ENCODE measurements at regions not wholly inside any gene's neighbourhood (a gene's known extent, or its start where the extent isn't known, plus 50 kb on each side); places are given as distances from the start of the nearest gene placed in this dataset.

DNA sequence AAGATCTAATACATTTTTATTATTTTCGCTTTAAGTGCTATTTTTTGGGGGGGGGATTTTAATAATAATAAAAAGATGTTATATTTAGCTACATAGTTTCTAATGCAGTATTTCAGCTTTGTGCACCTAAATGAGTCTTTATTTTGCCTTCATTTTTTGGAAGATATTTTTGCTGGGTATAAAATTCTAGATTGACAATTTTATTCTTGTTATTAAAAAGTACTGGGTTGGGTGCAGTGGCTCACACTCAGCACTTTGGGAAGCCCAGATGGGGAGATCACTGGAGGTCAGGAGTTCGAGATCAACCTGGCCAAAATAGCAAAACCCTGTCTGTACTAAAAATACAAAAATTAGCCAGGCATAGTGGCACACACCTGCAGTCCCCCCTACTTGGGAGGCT lies 173.6 kb downstream of the SLC15A5 start:
- H3F3A ChIP-seq (ENCODE audit: low read depth): no peaks in the 10 kb centered on the region
- no peaks in the 10 kb centered on the region for H3K27me3 ChIP-seq (ENCODE audit: insufficient read depth, low read length, poor library complexity, severe bottlenecking)
- no peak overlapping the region for H2AFZ ChIP-seq (ENCODE audit: low read length)
- H3K4me3 ChIP-seq (ENCODE audit: low read length, poor library complexity, severe bottlenecking): no peak overlapping the region
- no peaks in the 10 kb centered on the region for H3K4me1 ChIP-seq (ENCODE audit: insufficient read depth, low read length, poor library complexity, severe bottlenecking)
- H3K79me2 ChIP-seq (ENCODE audit: insufficient read depth, low read length): no peaks in the 10 kb centered on the region
- no peak overlapping the region for H3K9ac ChIP-seq (ENCODE audit: low read depth, low read length, poor library complexity, severe bottlenecking)
- H3K9me2 ChIP-seq (replicated peaks; ENCODE audit: low read depth, low read length): no peaks in the 10 kb centered on the region
- H4K20me1 ChIP-seq (ENCODE audit: insufficient read depth, low read length, poor library complexity, severe bottlenecking): no peaks in the 10 kb centered on the region
- no peak for TF ChIP-seq EZH2phosphoT487 (IDR thresholded peaks at IDR 0.05; ENCODE audit: borderline replicate concordance)
- TF ChIP-seq, protein P1, sequence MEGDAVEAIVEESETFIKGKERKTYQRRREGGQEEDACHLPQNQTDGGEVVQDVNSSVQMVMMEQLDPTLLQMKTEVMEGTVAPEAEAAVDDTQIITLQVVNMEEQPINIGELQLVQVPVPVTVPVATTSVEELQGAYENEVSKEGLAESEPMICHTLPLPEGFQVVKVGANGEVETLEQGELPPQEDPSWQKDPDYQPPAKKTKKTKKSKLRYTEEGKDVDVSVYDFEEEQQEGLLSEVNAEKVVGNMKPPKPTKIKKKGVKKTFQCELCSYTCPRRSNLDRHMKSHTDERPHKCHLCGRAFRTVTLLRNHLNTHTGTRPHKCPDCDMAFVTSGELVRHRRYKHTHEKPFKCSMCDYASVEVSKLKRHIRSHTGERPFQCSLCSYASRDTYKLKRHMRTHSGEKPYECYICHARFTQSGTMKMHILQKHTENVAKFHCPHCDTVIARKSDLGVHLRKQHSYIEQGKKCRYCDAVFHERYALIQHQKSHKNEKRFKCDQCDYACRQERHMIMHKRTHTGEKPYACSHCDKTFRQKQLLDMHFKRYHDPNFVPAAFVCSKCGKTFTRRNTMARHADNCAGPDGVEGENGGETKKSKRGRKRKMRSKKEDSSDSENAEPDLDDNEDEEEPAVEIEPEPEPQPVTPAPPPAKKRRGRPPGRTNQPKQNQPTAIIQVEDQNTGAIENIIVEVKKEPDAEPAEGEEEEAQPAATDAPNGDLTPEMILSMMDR (conservative IDR thresholded peaks at IDR 0.05; ENCODE audit: low read length): no peak
- no peak overlapping the region for H3K4me2 ChIP-seq (ENCODE audit: low read depth, low read length, poor library complexity, severe bottlenecking)
- no peaks in the 10 kb centered on the region for H3K36me3 ChIP-seq (ENCODE audit: insufficient read depth, low read length)
- H3K9me3 ChIP-seq (ENCODE audit: insufficient read depth, low read depth, low read length): 0 out of 2 replicates have a peak, but pooled peaks cover 9% of the 10 kb centered on the region

DNA sequence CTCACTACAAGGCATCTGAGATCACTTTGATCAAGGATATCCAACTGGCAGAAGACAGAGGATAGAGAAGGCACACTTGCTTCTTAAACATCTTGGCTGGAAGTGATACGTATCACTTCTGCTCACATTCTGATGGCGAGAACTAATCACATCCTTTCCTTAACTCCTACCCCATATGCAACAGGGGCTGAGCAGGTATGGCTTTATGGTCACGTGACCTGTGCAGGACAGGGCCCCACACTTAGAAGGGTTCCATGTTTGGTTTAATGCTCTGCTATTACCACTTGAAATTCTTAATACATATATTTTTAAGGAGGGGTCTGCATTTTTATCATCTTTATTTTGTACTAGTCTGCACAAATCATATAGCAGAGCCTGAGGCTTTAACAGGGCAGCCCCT lies 177.3 kb downstream of the SLC15A5 start:
- H3K79me2 ChIP-seq (ENCODE audit: insufficient read depth, low read length): no peaks in the 10 kb centered on the region
- no peaks in the 10 kb centered on the region for H3K27me3 ChIP-seq (ENCODE audit: insufficient read depth, low read length, poor library complexity, severe bottlenecking)
- H4K20me1 ChIP-seq (ENCODE audit: insufficient read depth, low read length, poor library complexity, severe bottlenecking): no peaks in the 10 kb centered on the region
- no peaks in the 10 kb centered on the region for H3K36me3 ChIP-seq (ENCODE audit: insufficient read depth, low read length)
- no peak overlapping the region for H3K4me3 ChIP-seq (ENCODE audit: low read length, poor library complexity, severe bottlenecking)
- H3F3A ChIP-seq (ENCODE audit: low read depth): no peaks in the 10 kb centered on the region
- no peak overlapping the region for H3K9ac ChIP-seq (ENCODE audit: low read depth, low read length, poor library complexity, severe bottlenecking)
- TF ChIP-seq, protein P1 (conservative IDR thresholded peaks at IDR 0.05; ENCODE audit: low read length): no peak
- TF ChIP-seq EZH2phosphoT487 (IDR thresholded peaks at IDR 0.05; ENCODE audit: borderline replicate concordance): no peak
- no peaks in the 10 kb centered on the region for H3K4me1 ChIP-seq (ENCODE audit: insufficient read depth, low read length, poor library complexity, severe bottlenecking)
- 0 out of 2 replicates have a peak, but pooled peaks cover 9% of the 10 kb centered on the region for H3K9me3 ChIP-seq (ENCODE audit: insufficient read depth, low read depth, low read length)
- H3K4me2 ChIP-seq (ENCODE audit: low read depth, low read length, poor library complexity, severe bottlenecking): no peak overlapping the region
- H3K9me2 ChIP-seq (replicated peaks; ENCODE audit: low read depth, low read length): no peaks in the 10 kb centered on the region
- no peak overlapping the region for H2AFZ ChIP-seq (ENCODE audit: low read length)

DNA sequence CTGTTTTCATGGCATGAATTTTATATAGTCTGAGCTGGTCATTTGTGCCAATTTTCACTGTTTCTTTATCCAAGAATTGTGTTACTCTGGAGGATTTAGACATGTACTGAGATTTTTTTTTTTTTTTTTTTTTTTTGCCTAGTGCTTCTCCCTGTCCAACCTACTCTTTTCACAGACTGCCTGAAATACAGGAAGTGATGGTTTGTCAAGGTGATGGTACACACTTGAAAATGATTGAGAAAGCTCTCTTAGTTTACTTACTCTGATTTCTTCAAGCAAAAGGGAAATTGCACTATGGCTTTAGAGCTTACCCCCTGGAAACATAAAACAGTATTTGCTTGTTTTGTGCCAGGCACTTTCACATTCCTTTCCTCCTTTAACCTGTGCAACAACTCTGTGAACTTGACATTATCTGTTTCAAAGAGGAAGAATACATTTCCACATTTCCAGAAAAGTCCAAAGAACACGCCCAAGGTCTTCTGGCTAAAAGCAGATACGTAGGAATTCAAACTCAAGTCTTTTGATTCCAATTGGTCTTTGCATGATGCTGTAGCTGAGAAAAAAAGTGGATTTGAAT lies 181.1 kb downstream of the SLC15A5 start:
- H3K4me2 ChIP-seq (ENCODE audit: low read depth, low read length, poor library complexity, severe bottlenecking): no peak overlapping the region
- no peak overlapping the region for H3K9ac ChIP-seq (ENCODE audit: low read depth, low read length, poor library complexity, severe bottlenecking)
- H3K79me2 ChIP-seq (ENCODE audit: insufficient read depth, low read length): no peaks in the 10 kb centered on the region
- TF ChIP-seq EZH2phosphoT487 (IDR thresholded peaks at IDR 0.05; ENCODE audit: borderline replicate concordance): no peak
- TF ChIP-seq, protein P1 (conservative IDR thresholded peaks at IDR 0.05; ENCODE audit: low read length): no peak
- no peaks in the 10 kb centered on the region for H3K27me3 ChIP-seq (ENCODE audit: insufficient read depth, low read length, poor library complexity, severe bottlenecking)
- H3F3A ChIP-seq (ENCODE audit: low read depth): no peaks in the 10 kb centered on the region
- H4K20me1 ChIP-seq (ENCODE audit: insufficient read depth, low read length, poor library complexity, severe bottlenecking): no peaks in the 10 kb centered on the region
- H2AFZ ChIP-seq (ENCODE audit: low read length): no peak overlapping the region
- H3K9me3 ChIP-seq (ENCODE audit: insufficient read depth, low read depth, low read length): no peaks in the 10 kb centered on the region
- no peaks in the 10 kb centered on the region for H3K9me2 ChIP-seq (replicated peaks; ENCODE audit: low read depth, low read length)
- H3K36me3 ChIP-seq (ENCODE audit: insufficient read depth, low read length): no peaks in the 10 kb centered on the region
- peaks cover 4% of the 10 kb centered on the region for H3K4me1 ChIP-seq (ENCODE audit: insufficient read depth, low read length, poor library complexity, severe bottlenecking)
- H3K4me3 ChIP-seq (ENCODE audit: low read length, poor library complexity, severe bottlenecking): no peak overlapping the region
